ENCODE measurements at regions not wholly inside any gene's neighbourhood (a gene's known extent, or its start where the extent isn't known, plus 50 kb on each side); places are given as distances from the start of the nearest gene placed in this dataset.

DNA sequence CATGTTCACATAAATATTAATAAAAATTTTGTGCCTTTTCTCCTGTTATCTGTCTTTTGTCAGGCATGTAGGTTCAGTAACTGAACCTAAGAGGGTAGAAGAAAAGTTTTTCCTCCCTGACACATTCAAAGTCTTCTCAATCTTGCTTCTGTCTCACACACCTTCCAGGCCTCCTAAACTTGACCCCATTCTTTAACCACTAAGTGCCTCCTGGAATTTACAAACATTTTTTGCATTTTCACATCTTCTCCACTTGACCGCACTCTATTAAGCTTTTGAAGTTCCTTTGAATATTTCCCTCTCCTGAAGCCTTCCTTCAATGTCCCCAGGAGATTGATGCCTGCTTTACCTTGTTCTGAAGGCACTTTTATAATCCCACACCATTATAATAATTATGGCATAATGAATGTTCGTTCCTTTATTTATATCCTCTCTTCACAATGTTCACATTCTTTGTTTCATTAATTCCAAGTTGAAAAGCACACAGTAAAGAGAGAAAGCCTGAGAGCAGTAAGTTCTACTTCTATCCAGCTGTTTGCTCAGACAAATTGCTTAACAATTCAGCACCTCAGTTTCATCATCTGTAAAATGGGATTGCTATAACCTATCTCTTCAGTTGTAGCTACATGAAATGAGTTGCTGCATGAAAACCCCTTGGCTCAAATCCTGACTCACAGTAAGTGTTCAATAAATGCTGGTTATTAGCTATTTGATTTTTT, 184.8 kb upstream of the KLHL29 start:
- DNase-seq (ENCODE audit: low spot score), result no peak
- TF ChIP-seq, protein P1, sequence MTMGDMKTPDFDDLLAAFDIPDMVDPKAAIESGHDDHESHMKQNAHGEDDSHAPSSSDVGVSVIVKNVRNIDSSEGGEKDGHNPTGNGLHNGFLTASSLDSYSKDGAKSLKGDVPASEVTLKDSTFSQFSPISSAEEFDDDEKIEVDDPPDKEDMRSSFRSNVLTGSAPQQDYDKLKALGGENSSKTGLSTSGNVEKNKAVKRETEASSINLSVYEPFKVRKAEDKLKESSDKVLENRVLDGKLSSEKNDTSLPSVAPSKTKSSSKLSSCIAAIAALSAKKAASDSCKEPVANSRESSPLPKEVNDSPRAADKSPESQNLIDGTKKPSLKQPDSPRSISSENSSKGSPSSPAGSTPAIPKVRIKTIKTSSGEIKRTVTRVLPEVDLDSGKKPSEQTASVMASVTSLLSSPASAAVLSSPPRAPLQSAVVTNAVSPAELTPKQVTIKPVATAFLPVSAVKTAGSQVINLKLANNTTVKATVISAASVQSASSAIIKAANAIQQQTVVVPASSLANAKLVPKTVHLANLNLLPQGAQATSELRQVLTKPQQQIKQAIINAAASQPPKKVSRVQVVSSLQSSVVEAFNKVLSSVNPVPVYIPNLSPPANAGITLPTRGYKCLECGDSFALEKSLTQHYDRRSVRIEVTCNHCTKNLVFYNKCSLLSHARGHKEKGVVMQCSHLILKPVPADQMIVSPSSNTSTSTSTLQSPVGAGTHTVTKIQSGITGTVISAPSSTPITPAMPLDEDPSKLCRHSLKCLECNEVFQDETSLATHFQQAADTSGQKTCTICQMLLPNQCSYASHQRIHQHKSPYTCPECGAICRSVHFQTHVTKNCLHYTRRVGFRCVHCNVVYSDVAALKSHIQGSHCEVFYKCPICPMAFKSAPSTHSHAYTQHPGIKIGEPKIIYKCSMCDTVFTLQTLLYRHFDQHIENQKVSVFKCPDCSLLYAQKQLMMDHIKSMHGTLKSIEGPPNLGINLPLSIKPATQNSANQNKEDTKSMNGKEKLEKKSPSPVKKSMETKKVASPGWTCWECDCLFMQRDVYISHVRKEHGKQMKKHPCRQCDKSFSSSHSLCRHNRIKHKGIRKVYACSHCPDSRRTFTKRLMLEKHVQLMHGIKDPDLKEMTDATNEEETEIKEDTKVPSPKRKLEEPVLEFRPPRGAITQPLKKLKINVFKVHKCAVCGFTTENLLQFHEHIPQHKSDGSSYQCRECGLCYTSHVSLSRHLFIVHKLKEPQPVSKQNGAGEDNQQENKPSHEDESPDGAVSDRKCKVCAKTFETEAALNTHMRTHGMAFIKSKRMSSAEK (CRISPR knock-in tag; IDR thresholded peaks at IDR 0.05; ENCODE audit: borderline replicate concordance), result no peak
- no peak for TF ChIP-seq ZNF423 (CRISPR knock-in tag; IDR thresholded peaks at IDR 0.05)
- TF ChIP-seq ATF1 (CRISPR knock-in tag; IDR thresholded peaks at IDR 0.05), result no peak
- no peak for TF ChIP-seq EMX1 (CRISPR knock-in tag; IDR thresholded peaks at IDR 0.05)
- TF ChIP-seq NFE2L1 (CRISPR knock-in tag; IDR thresholded peaks at IDR 0.05), result no peak
- no peak for TF ChIP-seq KAT7 (CRISPR knock-in tag; IDR thresholded peaks at IDR 0.05; ENCODE audit: borderline replicate concordance)
- no peak for TF ChIP-seq OVOL2 (CRISPR knock-in tag; IDR thresholded peaks at IDR 0.05; ENCODE audit: borderline replicate concordance)
- no peak for TF ChIP-seq FOXJ3 (CRISPR knock-in tag; IDR thresholded peaks at IDR 0.05; ENCODE audit: borderline replicate concordance)
- TF ChIP-seq, protein P2, sequence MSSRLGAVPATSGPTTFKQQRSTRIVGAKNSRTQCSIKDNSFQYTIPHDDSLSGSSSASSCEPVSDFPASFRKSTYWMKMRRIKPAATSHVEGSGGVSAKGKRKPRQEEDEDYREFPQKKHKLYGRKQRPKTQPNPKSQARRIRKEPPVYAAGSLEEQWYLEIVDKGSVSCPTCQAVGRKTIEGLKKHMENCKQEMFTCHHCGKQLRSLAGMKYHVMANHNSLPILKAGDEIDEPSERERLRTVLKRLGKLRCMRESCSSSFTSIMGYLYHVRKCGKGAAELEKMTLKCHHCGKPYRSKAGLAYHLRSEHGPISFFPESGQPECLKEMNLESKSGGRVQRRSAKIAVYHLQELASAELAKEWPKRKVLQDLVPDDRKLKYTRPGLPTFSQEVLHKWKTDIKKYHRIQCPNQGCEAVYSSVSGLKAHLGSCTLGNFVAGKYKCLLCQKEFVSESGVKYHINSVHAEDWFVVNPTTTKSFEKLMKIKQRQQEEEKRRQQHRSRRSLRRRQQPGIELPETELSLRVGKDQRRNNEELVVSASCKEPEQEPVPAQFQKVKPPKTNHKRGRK (CRISPR knock-in tag; IDR thresholded peaks at IDR 0.05; ENCODE audit: borderline replicate concordance), result no peak
- ATAC-seq, result no peak

DNA sequence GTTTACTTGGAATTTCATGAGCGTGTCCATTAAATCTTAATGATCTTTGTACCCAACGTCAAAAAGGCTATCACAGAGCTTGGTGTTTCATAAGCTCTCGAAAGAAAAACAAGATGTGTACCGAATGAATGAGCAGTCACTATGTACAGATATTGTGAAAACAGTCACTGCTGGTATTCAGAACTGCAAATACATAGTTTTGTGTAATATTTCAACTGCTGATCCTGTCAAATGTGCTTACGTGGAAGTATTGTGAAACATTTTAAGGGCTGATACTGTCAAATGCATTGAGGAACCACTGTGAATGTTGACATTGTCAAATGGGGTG, 184.2 kb upstream of the KLHL29 start:
- Mint-ChIP-seq H3K27ac (no peak overlapping the region), H3K4me3 (no peak overlapping the region), H3K4me1 (no peaks in the 10 kb centered on the region), H3K27me3 (ENCODE audit: low read depth) (no peaks in the 10 kb centered on the region), H3K9me3 (peaks cover 20% of the 10 kb centered on the region), H3K36me3 (peaks cover 15% of the 10 kb centered on the region)
- POLR2A ChIA-PET, result no interaction called here
- CTCF ChIA-PET, result no interaction called here
- ATAC-seq, result no peak
- no peak for DNase-seq (ENCODE audit: low spot score)
- TF ChIP-seq, protein P3, sequence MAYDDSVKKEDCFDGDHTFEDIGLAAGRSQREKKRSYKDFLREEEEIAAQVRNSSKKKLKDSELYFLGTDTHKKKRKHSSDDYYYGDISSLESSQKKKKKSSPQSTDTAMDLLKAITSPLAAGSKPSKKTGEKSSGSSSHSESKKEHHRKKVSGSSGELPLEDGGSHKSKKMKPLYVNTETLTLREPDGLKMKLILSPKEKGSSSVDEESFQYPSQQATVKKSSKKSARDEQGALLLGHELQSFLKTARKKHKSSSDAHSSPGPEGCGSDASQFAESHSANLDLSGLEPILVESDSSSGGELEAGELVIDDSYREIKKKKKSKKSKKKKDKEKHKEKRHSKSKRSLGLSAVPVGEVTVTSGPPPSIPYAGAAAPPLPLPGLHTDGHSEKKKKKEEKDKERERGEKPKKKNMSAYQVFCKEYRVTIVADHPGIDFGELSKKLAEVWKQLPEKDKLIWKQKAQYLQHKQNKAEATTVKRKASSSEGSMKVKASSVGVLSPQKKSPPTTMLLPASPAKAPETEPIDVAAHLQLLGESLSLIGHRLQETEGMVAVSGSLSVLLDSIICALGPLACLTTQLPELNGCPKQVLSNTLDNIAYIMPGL (CRISPR knock-in tag; IDR thresholded peaks at IDR 0.05), result no peak
- TF ChIP-seq ZNF138 (CRISPR knock-in tag; conservative IDR thresholded peaks at IDR 0.05) (no peak), FOXJ3 (CRISPR knock-in tag; IDR thresholded peaks at IDR 0.05; ENCODE audit: borderline replicate concordance) (no peak), FOXK1 (CRISPR knock-in tag; IDR thresholded peaks at IDR 0.05) (no peak), ZNF219 (CRISPR knock-in tag; IDR thresholded peaks at IDR 0.05; ENCODE audit: borderline replicate concordance) (no peak)
- TF ChIP-seq, protein P4, sequence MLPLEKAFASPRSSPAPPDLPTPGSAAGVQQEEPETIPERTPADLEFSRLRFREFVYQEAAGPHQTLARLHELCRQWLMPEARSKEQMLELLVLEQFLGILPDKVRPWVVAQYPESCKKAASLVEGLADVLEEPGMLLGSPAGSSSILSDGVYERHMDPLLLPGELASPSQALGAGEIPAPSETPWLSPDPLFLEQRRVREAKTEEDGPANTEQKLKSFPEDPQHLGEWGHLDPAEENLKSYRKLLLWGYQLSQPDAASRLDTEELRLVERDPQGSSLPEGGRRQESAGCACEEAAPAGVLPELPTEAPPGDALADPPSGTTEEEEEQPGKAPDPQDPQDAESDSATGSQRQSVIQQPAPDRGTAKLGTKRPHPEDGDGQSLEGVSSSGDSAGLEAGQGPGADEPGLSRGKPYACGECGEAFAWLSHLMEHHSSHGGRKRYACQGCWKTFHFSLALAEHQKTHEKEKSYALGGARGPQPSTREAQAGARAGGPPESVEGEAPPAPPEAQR (CRISPR knock-in tag; IDR thresholded peaks at IDR 0.05), result no peak
- TF ChIP-seq, protein P5, sequence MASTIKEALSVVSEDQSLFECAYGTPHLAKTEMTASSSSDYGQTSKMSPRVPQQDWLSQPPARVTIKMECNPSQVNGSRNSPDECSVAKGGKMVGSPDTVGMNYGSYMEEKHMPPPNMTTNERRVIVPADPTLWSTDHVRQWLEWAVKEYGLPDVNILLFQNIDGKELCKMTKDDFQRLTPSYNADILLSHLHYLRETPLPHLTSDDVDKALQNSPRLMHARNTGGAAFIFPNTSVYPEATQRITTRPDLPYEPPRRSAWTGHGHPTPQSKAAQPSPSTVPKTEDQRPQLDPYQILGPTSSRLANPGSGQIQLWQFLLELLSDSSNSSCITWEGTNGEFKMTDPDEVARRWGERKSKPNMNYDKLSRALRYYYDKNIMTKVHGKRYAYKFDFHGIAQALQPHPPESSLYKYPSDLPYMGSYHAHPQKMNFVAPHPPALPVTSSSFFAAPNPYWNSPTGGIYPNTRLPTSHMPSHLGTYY (CRISPR knock-in tag; IDR thresholded peaks at IDR 0.05), result no peak
- TF ChIP-seq, protein P6, sequence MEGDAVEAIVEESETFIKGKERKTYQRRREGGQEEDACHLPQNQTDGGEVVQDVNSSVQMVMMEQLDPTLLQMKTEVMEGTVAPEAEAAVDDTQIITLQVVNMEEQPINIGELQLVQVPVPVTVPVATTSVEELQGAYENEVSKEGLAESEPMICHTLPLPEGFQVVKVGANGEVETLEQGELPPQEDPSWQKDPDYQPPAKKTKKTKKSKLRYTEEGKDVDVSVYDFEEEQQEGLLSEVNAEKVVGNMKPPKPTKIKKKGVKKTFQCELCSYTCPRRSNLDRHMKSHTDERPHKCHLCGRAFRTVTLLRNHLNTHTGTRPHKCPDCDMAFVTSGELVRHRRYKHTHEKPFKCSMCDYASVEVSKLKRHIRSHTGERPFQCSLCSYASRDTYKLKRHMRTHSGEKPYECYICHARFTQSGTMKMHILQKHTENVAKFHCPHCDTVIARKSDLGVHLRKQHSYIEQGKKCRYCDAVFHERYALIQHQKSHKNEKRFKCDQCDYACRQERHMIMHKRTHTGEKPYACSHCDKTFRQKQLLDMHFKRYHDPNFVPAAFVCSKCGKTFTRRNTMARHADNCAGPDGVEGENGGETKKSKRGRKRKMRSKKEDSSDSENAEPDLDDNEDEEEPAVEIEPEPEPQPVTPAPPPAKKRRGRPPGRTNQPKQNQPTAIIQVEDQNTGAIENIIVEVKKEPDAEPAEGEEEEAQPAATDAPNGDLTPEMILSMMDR (IDR thresholded peaks at IDR 0.05), result no peak
- TF ChIP-seq, protein P7, sequence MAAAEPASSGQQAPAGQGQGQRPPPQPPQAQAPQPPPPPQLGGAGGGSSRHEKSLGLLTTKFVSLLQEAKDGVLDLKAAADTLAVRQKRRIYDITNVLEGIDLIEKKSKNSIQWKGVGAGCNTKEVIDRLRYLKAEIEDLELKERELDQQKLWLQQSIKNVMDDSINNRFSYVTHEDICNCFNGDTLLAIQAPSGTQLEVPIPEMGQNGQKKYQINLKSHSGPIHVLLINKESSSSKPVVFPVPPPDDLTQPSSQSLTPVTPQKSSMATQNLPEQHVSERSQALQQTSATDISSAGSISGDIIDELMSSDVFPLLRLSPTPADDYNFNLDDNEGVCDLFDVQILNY (CRISPR knock-in tag; IDR thresholded peaks at IDR 0.05), result no peak

More for the DNA sequence above, 184.8 kb upstream of the KLHL29 start:
- ChIA-PET POLR2A (no interaction called here), CTCF (interaction anchor here (0.7 to 1.5 kb wide), 4 partner anchors 11 to 128 kb away, joined by 3 to 11 read pairs (median 4); no protein-coding TSS in a partner anchor)
- Mint-ChIP-seq H3K27ac (no peak overlapping the region), H3K4me1 (no peaks in the 10 kb centered on the region), H3K4me3 (no peak overlapping the region), H3K36me3 (peaks cover 15% of the 10 kb centered on the region), H3K27me3 (ENCODE audit: low read depth) (no peaks in the 10 kb centered on the region), H3K9me3 (peaks cover 20% of the 10 kb centered on the region)

Data from WTC11 (cell line).